ENCODE measurements at regions not wholly inside any gene's neighbourhood (a gene's known extent, or its start where the extent isn't known, plus 50 kb on each side); places are given as distances from the start of the nearest gene placed in this dataset.

DNA sequence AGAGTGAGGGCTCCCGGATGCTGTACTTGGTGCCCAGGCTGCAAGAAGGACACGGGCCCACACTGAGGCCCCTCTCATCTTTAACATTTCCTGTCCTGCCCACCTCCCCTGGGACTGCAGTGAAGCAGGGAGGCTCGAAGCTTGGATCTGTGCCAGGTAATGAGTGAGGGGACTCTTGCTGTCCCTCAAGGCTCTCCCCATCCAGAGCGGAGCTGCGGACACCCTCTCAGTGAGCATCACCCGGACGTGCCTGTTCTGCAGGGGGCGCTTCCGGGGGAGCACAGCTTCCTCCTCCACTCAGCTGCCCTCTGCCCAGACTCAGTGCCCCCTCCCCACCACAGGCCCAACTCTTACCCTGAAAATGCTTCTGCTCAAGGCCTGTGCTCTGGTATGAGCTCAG lies 150.0 kb upstream of the MYCN start:
- no peak for DNase-seq (ENCODE audit: low read depth)
- in situ Hi-C loops (cut with HindIII; ENCODE audit: low sequenced_read_pairs) = no loop called here
- no peak overlapping the region for H3K4me3 ChIP-seq (ENCODE audit: low read depth, low read length)
- TF ChIP-seq CTCF (IDR thresholded peaks at IDR 0.05; ENCODE audit: low read depth, low read length, missing control alignments) = no peak

- TF ChIP-seq CTCF (IDR thresholded peaks at IDR 0.05; ENCODE audit: low read depth, low read length, missing control alignments) = no peak
- DNase-seq (ENCODE audit: low read depth) = no peak
- H3K4me3 ChIP-seq (ENCODE audit: low read depth, low read length) = no peak overlapping the region
- in situ Hi-C loops (cut with HindIII; ENCODE audit: low sequenced_read_pairs) = no loop called here
These were observed 149.5 kb upstream of the MYCN start for GRCh38 chr2:15790838-15791237.

DNA sequence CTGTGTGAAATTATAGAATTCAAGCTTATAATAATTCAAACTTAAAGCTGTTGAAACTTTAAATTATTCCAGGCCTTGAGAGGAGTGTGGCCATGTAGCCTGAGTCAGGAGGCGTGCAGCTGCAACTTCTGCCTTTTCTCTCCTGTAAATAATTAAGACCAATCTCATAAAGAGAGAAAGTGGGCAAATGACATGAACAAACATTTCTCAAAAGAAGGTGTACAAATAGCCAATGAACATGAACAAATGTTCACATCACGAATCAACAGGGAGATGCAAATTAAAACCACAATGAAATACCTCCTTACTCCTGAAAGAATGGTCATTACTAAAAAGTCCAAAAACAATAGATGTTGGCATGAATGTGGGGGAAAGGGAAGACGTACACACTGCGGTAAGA lies 149.1 kb upstream of the MYCN start:
- no peak for DNase-seq (ENCODE audit: low read depth)
- TF ChIP-seq CTCF (IDR thresholded peaks at IDR 0.05; ENCODE audit: low read depth, low read length, missing control alignments) = no peak
- H3K4me3 ChIP-seq (ENCODE audit: low read depth, low read length) = no peak overlapping the region
- in situ Hi-C loops (cut with HindIII; ENCODE audit: low sequenced_read_pairs) = no loop called here

GRCh38 chr2:15792331-15792730 lies 148.0 kb upstream of the MYCN start:
- no peak for DNase-seq (ENCODE audit: low read depth)
- H3K4me3 ChIP-seq (ENCODE audit: low read depth, low read length) = no peak overlapping the region
- in situ Hi-C loops (cut with HindIII; ENCODE audit: low sequenced_read_pairs) = no loop called here
- no peak for TF ChIP-seq CTCF (IDR thresholded peaks at IDR 0.05; ENCODE audit: low read depth, low read length, missing control alignments)

- H3K4me3 ChIP-seq (ENCODE audit: low read depth, low read length) = no peak overlapping the region
- no peak for TF ChIP-seq CTCF (IDR thresholded peaks at IDR 0.05; ENCODE audit: low read depth, low read length, missing control alignments)
- in situ Hi-C loops (cut with HindIII; ENCODE audit: low sequenced_read_pairs) = no loop called here
These were observed 147.1 kb upstream of the MYCN start for GRCh38 chr2:15793078-15793913.

GRCh38 chr2:15793978-15794377 lies 146.4 kb upstream of the MYCN start:
- TF ChIP-seq CTCF (IDR thresholded peaks at IDR 0.05; ENCODE audit: low read depth, low read length, missing control alignments) = no peak
- no peak overlapping the region for H3K4me3 ChIP-seq (ENCODE audit: low read depth, low read length)
- DNase-seq (ENCODE audit: low read depth) = no peak
- in situ Hi-C loops (cut with HindIII; ENCODE audit: low sequenced_read_pairs) = no loop called here

More at GRCh38 chr2:15793078-15793913, 147.1 kb upstream of the MYCN start:
- no peak for DNase-seq (ENCODE audit: low read depth)

Measured in astrocyte of the cerebellum (primary cell).